ENCODE measurements at regions not wholly inside any gene's neighbourhood (a gene's known extent, or its start where the extent isn't known, plus 50 kb on each side); places are given as distances from the start of the nearest gene placed in this dataset.
"Not testable (repeated sequence)": the region's sequence is repeated elsewhere in the genome, so short reads cannot be mapped to it uniquely, and the experiment has no call there.

GRCh38 chr6:66103354-66103753, 396.3 kb upstream of the EYS start:
- no peak for TF ChIP-seq CTCF (IDR thresholded peaks at IDR 0.05)
- intact Hi-C loops (cut with DNase I, micrococcal nuclease), result no loop called here
- H3K4me3 Mint-ChIP-seq, result no peak overlapping the region
- H3K27ac Mint-ChIP-seq, result no peak overlapping the region
- POLR2A ChIA-PET, result no interaction called here
- CTCF ChIA-PET, result no interaction called here
- no peaks in the 10 kb centered on the region for H3K27me3 Mint-ChIP-seq
- Histone ChIP-seq H3K4me3 (ENCODE audit: low read length) (no peak overlapping the region), H3K36me3 (ENCODE audit: insufficient read depth, low read length) (no peaks in the 10 kb centered on the region), H3K9me3 (ENCODE audit: control insufficient read depth in 1 of 2, insufficient read depth in 1 of 2, low read length in 2 of 2) (peaks cover 4 to 5% of the 10 kb centered on the region in 2 experiments), H3K4me1 (ENCODE audit: insufficient read depth, low read length) (no peaks in the 10 kb centered on the region), H3K27ac (ENCODE audit: low read depth in 1 of 2, low read length in 2 of 2) (no peak overlapping the region), H3K27me3 (ENCODE audit: control insufficient read depth in 1 of 2, insufficient read depth in 2 of 2, low read length in 2 of 2) (no peaks in the 10 kb centered on the region)
- H3K4me1 Mint-ChIP-seq (ENCODE audit: low read depth), result no peaks in the 10 kb centered on the region
- H3K36me3 Mint-ChIP-seq (ENCODE audit: low read depth), result no peaks in the 10 kb centered on the region
- ATAC-seq (ENCODE audit: poor library complexity) (no peak), DNase-seq (no peak)
- peaks cover 22% of the 10 kb centered on the region for H3K9me3 Mint-ChIP-seq

GRCh38 chr6:66096679-66097078, 389.7 kb upstream of the EYS start:
- Mint-ChIP-seq H3K4me1 (ENCODE audit: low read depth) (no peaks in the 10 kb centered on the region), H3K9me3 (peaks cover 14% of the 10 kb centered on the region), H3K36me3 (ENCODE audit: low read depth) (no peaks in the 10 kb centered on the region), H3K27me3 (no peaks in the 10 kb centered on the region), H3K27ac (no peak overlapping the region), H3K4me3 (no peak overlapping the region)
- DNase-seq, result no peak
- no peak for ATAC-seq (ENCODE audit: poor library complexity)
- no peak overlapping the region for H3K4me3 ChIP-seq (ENCODE audit: low read length)
- no peaks in the 10 kb centered on the region for H3K36me3 ChIP-seq (ENCODE audit: insufficient read depth, low read length)
- H3K4me1 ChIP-seq (ENCODE audit: insufficient read depth, low read length), result no peaks in the 10 kb centered on the region
- ChIA-PET CTCF (no interaction called here), POLR2A (no interaction called here)
- intact Hi-C loops (cut with DNase I, micrococcal nuclease), result no loop called here
- TF ChIP-seq CTCF (IDR thresholded peaks at IDR 0.05), result no peak
- no peaks in the 10 kb centered on the region for H3K27me3 ChIP-seq (ENCODE audit: control insufficient read depth in 1 of 2, insufficient read depth in 2 of 2, low read length in 2 of 2)
- H3K27ac ChIP-seq (ENCODE audit: low read depth in 1 of 2, low read length in 2 of 2), result no peak overlapping the region
- H3K9me3 ChIP-seq (ENCODE audit: control insufficient read depth in 1 of 2, insufficient read depth in 1 of 2, low read length in 2 of 2), result peaks cover 0 to 18% of the 10 kb centered on the region in 2 experiments

- H3K27me3 Mint-ChIP-seq, result no peaks in the 10 kb centered on the region
Measured at GRCh38 chr6:66094615-66095014, 387.6 kb upstream of the EYS start.

GRCh38 chr6:66092306-66092705, 385.3 kb upstream of the EYS start:
- POLR2A ChIA-PET; CTCF ChIA-PET; H3K4me1 Mint-ChIP-seq (ENCODE audit: low read depth); H3K36me3 ChIP-seq (ENCODE audit: insufficient read depth, low read length); H3K4me1 ChIP-seq (ENCODE audit: insufficient read depth, low read length); H3K27ac ChIP-seq (ENCODE audit: low read depth in 1 of 2, low read length in 2 of 2); DNase-seq; H3K36me3 Mint-ChIP-seq (ENCODE audit: low read depth); H3K9me3 Mint-ChIP-seq; H3K27me3 ChIP-seq (ENCODE audit: control insufficient read depth in 1 of 2, insufficient read depth in 2 of 2, low read length in 2 of 2); ATAC-seq (ENCODE audit: poor library complexity); H3K4me3 ChIP-seq (ENCODE audit: low read length); H3K27me3 Mint-ChIP-seq; H3K27ac Mint-ChIP-seq; intact Hi-C loops (cut with DNase I, micrococcal nuclease); H3K4me3 Mint-ChIP-seq: not testable (repeated sequence)
- H3K9me3 ChIP-seq (ENCODE audit: control insufficient read depth in 1 of 2, insufficient read depth in 1 of 2, low read length in 2 of 2), result peaks cover 0 to 15% of the 10 kb centered on the region in 2 experiments

More at GRCh38 chr6:66094615-66095014, 387.6 kb upstream of the EYS start:
- ChIA-PET CTCF (no interaction called here), POLR2A (no interaction called here)
- Histone ChIP-seq H3K9me3 (ENCODE audit: control insufficient read depth in 1 of 2, insufficient read depth in 1 of 2, low read length in 2 of 2) (peaks cover 0 to 18% of the 10 kb centered on the region in 2 experiments), H3K4me1 (ENCODE audit: insufficient read depth, low read length) (no peaks in the 10 kb centered on the region), H3K27ac (ENCODE audit: low read depth in 1 of 2, low read length in 2 of 2) (no peak overlapping the region), H3K36me3 (ENCODE audit: insufficient read depth, low read length) (no peaks in the 10 kb centered on the region), H3K4me3 (ENCODE audit: low read length) (no peak overlapping the region), H3K27me3 (ENCODE audit: control insufficient read depth in 1 of 2, insufficient read depth in 2 of 2, low read length in 2 of 2) (no peaks in the 10 kb centered on the region)
- no peak for DNase-seq
- H3K9me3 Mint-ChIP-seq, result peaks cover 14% of the 10 kb centered on the region
- TF ChIP-seq CTCF (IDR thresholded peaks at IDR 0.05), result no peak
- no peak for ATAC-seq (ENCODE audit: poor library complexity)
- no peaks in the 10 kb centered on the region for H3K4me1 Mint-ChIP-seq (ENCODE audit: low read depth)
- no peak overlapping the region for H3K4me3 Mint-ChIP-seq
- no peaks in the 10 kb centered on the region for H3K36me3 Mint-ChIP-seq (ENCODE audit: low read depth)
- H3K27ac Mint-ChIP-seq, result no peak overlapping the region
- intact Hi-C loops (cut with DNase I, micrococcal nuclease), result no loop called here
